HepG2 (cell line): ENCODE measurements at regions not wholly inside any gene's neighbourhood (a gene's known extent, or its start where the extent isn't known, plus 50 kb on each side); places are given as distances from the start of the nearest gene placed in this dataset.

Source experiments
- ATAC-seq: fragments of 200-7000 bp; cut with Tn5 transposase; 3 replicates; pipeline ENCODE4 v1.9.1; 2020; ENCODE audit warnings: mild to moderate bottlenecking, moderate library complexity
- BruUV-seq: library from RNA; stranded (reverse); fragments of 400-500 nt; replicated peaks from 2 replicates; lab custom pipeline; 2021; lab: Mats Ljungman, UMichigan
- CTCF ChIA-PET: fragments of 300-600 bp; formaldehyde crosslinking; extraction: SDS; loops from one replicate; lab custom pipeline; 2021; ENCODE audit warnings: low total read pairs, inconsistent platforms, low intra/inter-chr PET ratio; lab: Yijun Ruan, JAX
- POLR2A ChIA-PET: fragments of 350-600 bp; sonication (Branson Sonifier 250); formaldehyde crosslinking; loops from one replicate; lab custom pipeline; 2020; ENCODE audit warnings: antibody characterized with exemption, inconsistent platforms; lab: Yijun Ruan, JAX
- DNase-seq: peaks from one replicate; pipeline ENCODE4 v3.0.0-alpha.2; 2015; ENCODE audit warnings: low spot score
- FAIRE-seq: peaks from 3 replicates; lab custom pipeline; 2011; peaks lifted over from hg19 to GRCh38; lab: Jason Lieb, UNC
- H2AFZ ChIP-seq: one replicate; pipeline ENCODE4 v1.6.1; 2011; ENCODE audit warnings: low read length, inconsistent platforms
- H3K27ac ChIP-seq: fragments of 300-600 bp; 3 replicates; pipeline ENCODE4 v1.8.0; 2011; ENCODE audit warnings: mixed run types, mild to moderate bottlenecking, mixed read lengths, low read length, inconsistent platforms; ENCODE audit not compliant: insufficient read depth; ENCODE audit errors: extremely low read length
- H3K27me3 ChIP-seq, 2 experiments: fragments of 200-600 bp in 1 of 2; 2 replicates in 1 of 2; 3 replicates in 1 of 2; pipeline versions ENCODE4 v1.6.0 to v1.8.0; 2011; ENCODE audit warnings: low read length in 2 of 2, mild to moderate bottlenecking in 2 of 2, moderate library complexity in 2 of 2, inconsistent platforms in 1 of 2; ENCODE audit not compliant: insufficient read depth in 2 of 2, control insufficient read depth in 1 of 2
- H3K36me3 ChIP-seq, 2 experiments: fragments of 200-600 bp in 1 of 2; replicated peaks in 1 of 2; 2 replicates in 1 of 2; 3 replicates in 1 of 2; pipeline versions ENCODE4 v1.5.1 to v1.8.0; 2011; ENCODE audit warnings: low read length in 2 of 2, inconsistent platforms in 1 of 2; ENCODE audit not compliant: insufficient read depth in 2 of 2, control insufficient read depth in 1 of 2
- H3K4me1 ChIP-seq: 2 replicates; pipeline ENCODE4 v1.5.1; 2012; ENCODE audit warnings: low read length, inconsistent platforms; ENCODE audit not compliant: insufficient read depth
- H3K4me2 ChIP-seq: 2 replicates; pipeline ENCODE4 v1.6.0; 2011; ENCODE audit warnings: low read depth, low read length, inconsistent platforms
- H3K4me3 ChIP-seq, 3 experiments: fragments of 200-600 bp in 1 of 3; sonication (generic), shearing (Covaris generic) in 1 of 3; replicated peaks in 1 of 3; 2 replicates each; pipeline ENCODE4 v1.5.1; 2011 to 2016; ENCODE audit warnings: low read length in 3 of 3, inconsistent platforms in 2 of 3, low read depth in 2 of 3, mild to moderate bottlenecking in 2 of 3, control low read depth in 1 of 3, mixed read lengths in 1 of 3; ENCODE audit not compliant: insufficient read depth in 1 of 3
- H3K79me2 ChIP-seq: one replicate; pipeline ENCODE4 v1.6.1; 2011; ENCODE audit warnings: low read length, inconsistent platforms; ENCODE audit not compliant: insufficient read depth
- H3K9ac ChIP-seq: 2 replicates; pipeline ENCODE4 v1.6.0; 2011; ENCODE audit warnings: mild to moderate bottlenecking, low read depth, low read length, inconsistent platforms; ENCODE audit not compliant: insufficient read depth
- H3K9me3 ChIP-seq: 2 replicates; pipeline ENCODE4 v1.5.1; 2012; ENCODE audit warnings: mild to moderate bottlenecking, low read length
- H4K20me1 ChIP-seq: 2 replicates; pipeline ENCODE4 v1.6.0; 2011; ENCODE audit warnings: inconsistent platforms, mild to moderate bottlenecking, low read length, moderate library complexity; ENCODE audit not compliant: insufficient read depth
- AHDC1 ChIP-seq: sonication (generic); formaldehyde crosslinking; IDR thresholded peaks from 2 replicates; pipeline ENCODE4 v1.5.1; 2020; ENCODE audit warnings: mild to moderate bottlenecking, missing genetic modification reagents, borderline replicate concordance
- AKAP8 ChIP-seq: sonication (generic); formaldehyde crosslinking; IDR thresholded peaks from 2 replicates; pipeline ENCODE4 v1.5.1; 2020; ENCODE audit warnings: mild to moderate bottlenecking, missing genetic modification reagents
- GPN1 ChIP-seq: sonication (generic); formaldehyde crosslinking; IDR thresholded peaks from 2 replicates; pipeline ENCODE4 v1.5.1; 2020; ENCODE audit warnings: missing genetic modification reagents, borderline replicate concordance
- MAFK ChIP-seq, 2 experiments: IDR thresholded peaks in 1 of 2; conservative IDR thresholded peaks in 1 of 2; 2 replicates each; pipeline ENCODE4 v1.6.1; 2011; ENCODE audit warnings: improper control_type of control experiment in 2 of 2, low read length in 2 of 2
- MIXL1 ChIP-seq: IDR thresholded peaks from 2 replicates; pipeline ENCODE4 v1.6.1; 2016
- NCOA5 ChIP-seq: sonication (generic); formaldehyde crosslinking; IDR thresholded peaks from 2 replicates; pipeline ENCODE4 v1.4.0; 2020; ENCODE audit warnings: missing genetic modification reagents
- NFE2 ChIP-seq: sonication (generic); formaldehyde crosslinking; IDR thresholded peaks from 2 replicates; pipeline ENCODE4 v1.4.0; 2020; ENCODE audit warnings: missing genetic modification reagents
- NPAS2 ChIP-seq: sonication (generic); formaldehyde crosslinking; IDR thresholded peaks from 2 replicates; pipeline ENCODE4 v1.8.0; 2022; ENCODE audit warnings: mild to moderate bottlenecking, missing genetic modification reagents, borderline replicate concordance
- PLRG1 ChIP-seq: fragments of 450-650 bp; conservative IDR thresholded peaks from 2 replicates; pipeline ENCODE4 v1.6.1; 2016
- SP4 ChIP-seq: sonication (generic); formaldehyde crosslinking; IDR thresholded peaks from 2 replicates; pipeline ENCODE4 v1.8.1; 2023; ENCODE audit warnings: mild to moderate bottlenecking, missing genetic modification reagents
- ZBTB2 ChIP-seq: sonication (generic); formaldehyde crosslinking; IDR thresholded peaks from 2 replicates; pipeline ENCODE4 v1.8.0; 2022; ENCODE audit warnings: low read depth, missing genetic modification reagents
- ZUFSP ChIP-seq: sonication (generic); formaldehyde crosslinking; IDR thresholded peaks from 2 replicates; pipeline ENCODE4 v1.9.0; 2021; ENCODE audit warnings: missing genetic modification reagents, mild to moderate bottlenecking, borderline replicate concordance
- WGBS: methylation state at CpG from one replicate; pipeline ENCODE4 v1.1.6; 2017; ENCODE audit warnings: low lambda C conversion rate; 5-methylcytosine and 5-hydroxymethylcytosine counted together
- in situ Hi-C: cut with HindIII; loops from 2 replicates; pipeline ENCODE4 v1.10.0; 2017; ENCODE audit warnings: low pct_unique_long_range_greater_than_20kb; ENCODE audit not compliant: extremely low pct_ligation_motif_present
- intact Hi-C: fragments of 100-400 bp; cut with micrococcal nuclease; formaldehyde crosslinking; loops from one replicate; pipeline ENCODE4 v1.10.0; 2022; ENCODE audit not compliant: unreplicated experiment
- TF ChIP-seq, protein P1 (sequence below): sonication (generic); formaldehyde crosslinking; IDR thresholded peaks from 2 replicates; pipeline ENCODE4 v1.5.0; 2020; ENCODE audit warnings: mild to moderate bottlenecking, missing genetic modification reagents, borderline replicate concordance

DNA sequence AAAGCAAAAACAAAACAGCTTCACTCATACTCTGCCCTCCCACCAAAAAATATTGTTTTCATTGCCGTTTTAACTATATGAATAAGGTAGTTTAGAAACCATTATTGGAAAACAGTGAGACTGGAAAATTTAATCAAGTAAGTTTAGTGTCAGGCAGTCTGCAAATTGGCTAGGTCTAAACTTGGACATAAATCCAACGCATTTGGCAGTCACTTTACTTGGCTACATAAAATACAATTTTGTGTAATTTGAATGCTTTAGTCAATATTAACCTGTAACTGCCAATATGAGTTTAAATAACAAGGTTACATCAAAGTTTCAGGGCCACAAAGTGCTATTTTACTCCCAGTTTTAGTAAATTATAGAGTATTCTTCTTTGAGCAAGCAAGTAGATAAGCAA lies 202.3 kb upstream of the SLC38A2 start:
- DNase-seq (no peak), ATAC-seq (no peak), FAIRE-seq (no peak)
- Histone ChIP-seq H4K20me1 (no peaks in the 10 kb centered on the region), H3K4me2 (no peak overlapping the region), H3K9ac (no peak overlapping the region), H3K27ac (no peak overlapping the region), H3K4me1 (peaks cover 56% of the 10 kb centered on the region), H3K27me3 (no peaks in the 10 kb centered on the region), H2AFZ (no peak overlapping the region), H3K9me3 (no peaks in the 10 kb centered on the region), H3K36me3 (no peaks in the 10 kb centered on the region; a peak in 1 of 5 replicates), H3K4me3 (no peak overlapping the region), H3K79me2 (no peaks in the 10 kb centered on the region)
- WGBS: 97% methylated on average over 2 of the region's 2 CpGs
- intact Hi-C loops (loop anchor here (5.0 kb wide), 1 partner anchor 82 kb away; no protein-coding TSS in a partner anchor), in situ Hi-C loops (no loop called here)
- ChIA-PET POLR2A (no interaction called here), CTCF (no interaction called here)
- no TSS peak for BruUV-seq
- TF ChIP-seq GPN1 (CRISPR knock-in tag): no peak
- no peak for TF ChIP-seq ZUFSP (CRISPR knock-in tag)
- TF ChIP-seq SP4 (CRISPR knock-in tag): no peak
- TF ChIP-seq AKAP8 (CRISPR knock-in tag): no peak
- TF ChIP-seq ZBTB2 (CRISPR knock-in tag): no peak
- TF ChIP-seq NCOA5 (CRISPR knock-in tag): no peak
- TF ChIP-seq, protein P1, sequence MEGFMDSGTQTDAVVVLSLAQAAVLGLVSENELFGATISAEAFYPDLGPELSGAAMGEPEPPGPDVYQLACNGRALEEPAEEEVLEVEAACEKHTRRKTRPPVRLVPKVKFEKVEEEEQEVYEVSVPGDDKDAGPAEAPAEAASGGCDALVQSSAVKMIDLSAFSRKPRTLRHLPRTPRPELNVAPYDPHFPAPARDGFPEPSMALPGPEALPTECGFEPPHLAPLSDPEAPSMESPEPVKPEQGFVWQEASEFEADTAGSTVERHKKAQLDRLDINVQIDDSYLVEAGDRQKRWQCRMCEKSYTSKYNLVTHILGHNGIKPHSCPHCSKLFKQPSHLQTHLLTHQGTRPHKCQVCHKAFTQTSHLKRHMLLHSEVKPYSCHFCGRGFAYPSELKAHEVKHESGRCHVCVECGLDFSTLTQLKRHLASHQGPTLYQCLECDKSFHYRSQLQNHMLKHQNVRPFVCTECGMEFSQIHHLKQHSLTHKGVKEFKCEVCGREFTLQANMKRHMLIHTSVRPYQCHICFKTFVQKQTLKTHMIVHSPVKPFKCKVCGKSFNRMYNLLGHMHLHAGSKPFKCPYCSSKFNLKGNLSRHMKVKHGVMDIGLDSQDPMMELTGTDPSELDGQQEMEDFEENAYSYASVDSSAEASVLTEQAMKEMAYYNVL (CRISPR knock-in tag): no peak
- TF ChIP-seq NFE2 (CRISPR knock-in tag): no peak
- TF ChIP-seq MIXL1 (CRISPR knock-in tag): no peak
- TF ChIP-seq PLRG1: no peak
- TF ChIP-seq MAFK (conservative IDR thresholded peaks at IDR 0.05 in 1 of 2, IDR thresholded peaks at IDR 0.05 in 1 of 2; ENCODE audit: low read length in 2 of 2): no peak
- TF ChIP-seq NPAS2 (CRISPR knock-in tag): no peak
- TF ChIP-seq AHDC1 (CRISPR knock-in tag): no peak
